GM18507 (cell line): ENCODE measurements at regions not wholly inside any gene's neighbourhood (a gene's known extent, or its start where the extent isn't known, plus 50 kb on each side); places are given as distances from the start of the nearest gene placed in this dataset.
"Not testable (repeated sequence)": the region's sequence is repeated elsewhere in the genome, so short reads cannot be mapped to it uniquely, and the experiment has no call there.

Source experiments
- DNase-seq: peaks from one replicate; pipeline ENCODE4 v3.0.0; 2011; ENCODE audit warnings: low read depth; ENCODE audit not compliant: insufficient read length; ENCODE audit errors: extremely low spot score
- FAIRE-seq: peaks from 2 replicates; lab custom pipeline; 2011; peaks lifted over from hg19 to GRCh38; lab: Jason Lieb, UNC

DNA sequence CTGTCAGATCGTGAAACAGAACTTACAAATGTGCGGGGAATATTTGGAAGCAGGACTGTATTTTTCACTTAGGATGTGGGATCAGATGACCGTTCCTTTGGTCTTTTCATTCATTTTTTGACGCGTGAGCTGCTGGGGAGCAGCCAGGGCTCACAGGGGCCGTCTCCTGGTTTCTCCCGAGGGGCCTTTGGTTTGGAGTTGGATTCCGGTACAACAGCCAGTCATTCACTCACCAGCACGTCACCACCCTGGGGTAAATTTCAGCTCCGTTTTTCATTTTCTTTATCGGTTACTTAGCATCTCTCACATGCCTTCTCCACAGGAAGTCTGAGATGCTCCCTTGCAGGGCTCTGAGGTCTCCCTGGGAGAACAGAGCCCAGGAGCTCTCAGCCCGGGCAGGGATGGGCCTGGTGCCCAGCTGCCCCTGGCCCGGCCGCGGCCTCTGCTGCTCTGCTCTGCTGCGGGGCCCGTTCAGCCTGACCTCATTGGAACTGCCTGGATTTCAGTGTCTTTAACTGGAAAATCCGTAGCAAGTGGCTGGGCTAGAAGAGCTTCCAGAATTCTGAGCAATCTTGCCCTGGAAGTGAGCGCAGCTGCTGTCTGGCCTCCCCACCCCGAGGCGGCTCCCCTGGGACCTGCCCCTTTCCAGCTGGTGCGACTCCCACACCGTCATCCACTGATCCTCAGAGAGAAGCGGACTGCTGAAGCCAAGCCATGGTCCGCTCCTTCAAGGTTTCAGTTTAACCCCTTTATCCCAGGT is 335.6 kb downstream of the EIPR1 start:
- DNase-seq = no peak
- no peak for FAIRE-seq

DNA sequence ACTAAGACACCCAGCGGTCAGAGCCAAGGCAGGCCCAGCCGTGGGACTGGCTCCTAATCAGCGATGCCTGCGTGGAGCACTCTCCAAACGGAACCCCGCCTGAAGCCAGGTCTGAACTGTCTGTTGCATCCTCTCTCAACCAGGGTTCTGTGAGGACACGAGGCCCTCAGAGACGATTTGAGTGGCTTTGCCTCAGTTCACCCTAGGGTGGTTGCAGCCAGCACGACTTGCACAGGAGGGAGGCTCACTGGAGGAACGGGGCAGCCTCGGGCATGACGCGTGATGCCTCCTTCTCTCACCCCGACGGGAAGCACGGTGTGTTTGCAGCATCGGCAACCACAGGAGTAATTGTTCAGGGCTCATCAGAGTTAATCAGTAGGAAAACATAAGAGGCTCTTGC is 336.4 kb downstream of the EIPR1 start:
- FAIRE-seq (no peak), DNase-seq (no peak)

- FAIRE-seq (no peak), DNase-seq (no peak)
Measured at GRCh38 chr2:3040496-3041140, 337.0 kb downstream of the EIPR1 start.

DNA sequence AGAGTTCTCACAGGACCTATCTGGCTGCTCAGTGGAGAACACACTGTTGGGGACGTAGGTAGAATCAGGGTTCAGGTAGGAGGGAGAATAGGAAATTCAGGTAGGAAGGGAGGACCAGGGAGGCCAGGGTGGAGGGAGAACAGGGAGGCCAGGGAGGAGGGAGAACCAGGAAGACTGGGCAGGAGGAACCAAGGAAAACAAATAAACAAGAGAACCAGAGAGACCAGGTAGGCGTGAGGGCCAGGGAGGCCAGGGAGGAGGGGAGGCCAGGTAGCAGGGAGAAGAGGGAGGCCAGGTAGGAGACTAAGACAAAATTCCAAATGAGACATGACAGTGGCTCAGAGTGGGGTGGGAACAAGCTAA is 337.6 kb downstream of the EIPR1 start:
- DNase-seq (no peak), FAIRE-seq (no peak)

GRCh38 chr2:3039188-3040065 is 338.2 kb downstream of the EIPR1 start:
- no peak for FAIRE-seq
- DNase-seq = no peak

DNA sequence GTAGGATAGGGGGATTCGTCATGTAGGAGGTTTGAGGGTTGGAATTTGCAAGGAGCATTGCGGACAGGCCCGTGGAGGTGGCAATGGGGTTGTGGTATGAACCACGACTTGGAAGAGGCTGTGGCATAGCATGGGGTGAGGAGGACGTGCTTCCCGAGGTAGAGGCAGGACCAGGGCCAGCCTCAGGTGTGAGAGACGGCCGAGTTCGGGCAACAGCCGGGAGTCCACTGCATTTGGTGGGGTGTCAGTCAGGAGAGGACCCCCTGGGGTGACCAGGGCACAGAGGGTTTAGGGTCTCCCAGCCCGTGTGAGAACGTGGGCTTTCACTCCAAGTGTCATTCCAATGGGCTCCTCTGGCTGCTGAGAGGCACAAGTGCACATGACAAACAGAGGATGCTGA is 339.0 kb downstream of the EIPR1 start:
- FAIRE-seq (no peak), DNase-seq (no peak)

DNA sequence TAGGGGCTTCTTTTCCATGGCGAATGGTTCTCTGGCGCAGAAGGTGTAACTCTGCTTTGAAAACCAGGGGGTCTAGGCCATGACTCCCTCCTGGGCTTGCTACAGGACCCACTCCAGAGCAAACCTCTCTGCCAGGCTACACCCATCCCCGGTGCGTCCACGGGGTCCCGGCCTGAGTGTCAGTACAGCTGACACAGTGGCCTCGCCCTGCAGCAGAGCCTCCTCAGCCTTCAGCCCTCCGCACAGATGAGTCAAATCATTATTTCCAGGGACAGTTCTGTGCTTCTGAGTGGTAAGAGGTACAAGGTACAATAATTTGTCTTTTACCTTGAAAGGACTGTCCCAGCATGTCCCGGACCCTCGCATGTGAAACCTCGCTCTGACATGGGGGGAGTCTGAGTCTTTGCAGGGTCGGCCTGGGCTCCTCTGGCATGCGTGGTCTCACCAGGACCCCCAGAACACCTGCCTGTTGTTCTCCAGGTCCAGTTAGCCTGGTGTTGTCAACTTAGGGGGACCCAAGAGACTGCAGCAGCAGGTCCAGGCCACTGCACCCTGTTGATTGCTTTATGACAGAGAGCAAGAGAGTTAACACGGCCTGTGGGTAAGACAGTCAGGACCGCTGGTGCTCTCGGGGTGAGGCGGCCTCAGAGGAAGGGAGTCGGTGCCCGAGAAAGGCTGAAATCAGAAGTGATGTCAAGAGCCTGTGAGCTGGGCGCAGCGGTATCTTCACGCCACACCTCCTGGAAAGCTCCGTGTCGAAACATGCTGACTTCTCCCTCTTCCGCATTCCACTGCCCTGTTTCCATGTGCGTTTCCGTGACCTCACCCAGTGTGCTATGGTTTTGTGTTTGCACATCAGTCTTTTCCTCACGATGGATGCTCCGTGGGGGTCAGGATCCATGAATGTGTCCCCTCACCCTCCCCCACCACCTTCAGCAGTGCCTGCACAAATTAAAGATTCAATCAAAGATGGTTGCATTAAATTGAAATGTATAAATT is 340.1 kb downstream of the EIPR1 start:
- DNase-seq (no peak), FAIRE-seq (no peak)

GRCh38 chr2:3036432-3037125 is 341.0 kb downstream of the EIPR1 start:
- no peak for FAIRE-seq
- DNase-seq = no peak

- FAIRE-seq = no peak
- no peak for DNase-seq
Measured at GRCh38 chr2:3035385-3036050, 342.1 kb downstream of the EIPR1 start.

DNA sequence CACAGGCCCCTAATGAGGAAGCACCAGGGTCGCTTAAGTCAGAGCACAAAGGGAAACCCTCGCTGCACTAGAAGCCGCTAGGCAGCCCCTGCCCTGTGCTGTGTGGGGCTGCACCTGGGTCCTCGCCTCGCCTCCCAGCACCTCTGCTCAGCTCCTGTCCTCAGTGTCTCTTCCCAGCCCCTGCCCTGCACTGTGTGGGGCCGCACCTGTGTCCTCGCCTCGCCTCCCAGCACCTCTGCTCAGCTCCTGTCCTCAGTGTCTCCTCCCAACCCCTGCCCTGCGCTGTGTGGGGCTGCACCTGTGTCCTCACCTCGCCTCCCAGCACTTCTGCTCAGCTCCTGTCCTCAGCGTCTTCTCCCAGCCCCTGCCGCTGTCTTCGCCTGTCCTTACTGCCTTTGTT is 342.8 kb downstream of the EIPR1 start:
- DNase-seq (no peak), FAIRE-seq (no peak)

DNA sequence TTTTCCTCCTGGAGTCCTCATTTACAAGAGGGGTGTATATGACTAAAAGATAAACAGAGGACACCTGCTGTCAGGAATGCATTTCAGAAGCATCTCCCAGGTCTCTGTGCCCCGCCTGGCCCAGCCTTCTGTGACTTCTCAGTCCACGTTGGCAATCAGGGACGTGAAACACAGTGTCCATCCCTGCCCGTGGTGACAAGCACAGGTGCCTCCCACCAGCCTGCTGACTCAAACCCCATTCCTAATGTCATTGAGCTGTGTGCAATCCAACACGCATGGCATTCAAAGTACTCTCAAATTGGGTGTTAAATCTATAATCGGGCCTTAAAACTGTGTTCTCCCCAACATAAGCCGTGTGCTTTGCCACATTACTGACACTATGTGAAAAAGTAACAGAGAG is 343.2 kb downstream of the EIPR1 start:
- FAIRE-seq (no peak), DNase-seq (no peak)

GRCh38 chr2:3033315-3033714 is 344.3 kb downstream of the EIPR1 start:
- no peak for DNase-seq
- FAIRE-seq = no peak

DNA sequence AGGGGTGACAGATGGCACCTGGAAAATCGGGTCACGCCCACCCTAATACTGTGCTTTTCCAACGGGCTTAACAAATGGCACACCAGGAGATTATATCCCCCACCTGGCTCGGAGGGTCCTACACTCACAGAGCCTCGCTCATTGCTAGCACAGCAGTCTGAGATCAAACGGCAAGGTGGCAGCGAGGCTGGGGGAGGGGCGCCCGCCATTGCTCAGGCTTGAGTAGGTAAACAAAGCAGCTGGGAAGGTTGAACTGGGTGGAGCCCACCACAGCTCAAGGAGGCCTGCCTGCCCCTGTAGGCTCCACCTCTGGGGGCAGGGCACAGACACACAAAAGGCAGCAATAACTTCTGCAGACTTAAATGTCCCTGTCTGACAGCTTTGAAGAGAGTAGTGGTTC is 346.8 kb downstream of the EIPR1 start:
- not testable (repeated sequence) for FAIRE-seq, DNase-seq

- no peak for FAIRE-seq
- no peak for DNase-seq
Measured at GRCh38 chr2:3025984-3026383, 351.6 kb downstream of the EIPR1 start.

DNA sequence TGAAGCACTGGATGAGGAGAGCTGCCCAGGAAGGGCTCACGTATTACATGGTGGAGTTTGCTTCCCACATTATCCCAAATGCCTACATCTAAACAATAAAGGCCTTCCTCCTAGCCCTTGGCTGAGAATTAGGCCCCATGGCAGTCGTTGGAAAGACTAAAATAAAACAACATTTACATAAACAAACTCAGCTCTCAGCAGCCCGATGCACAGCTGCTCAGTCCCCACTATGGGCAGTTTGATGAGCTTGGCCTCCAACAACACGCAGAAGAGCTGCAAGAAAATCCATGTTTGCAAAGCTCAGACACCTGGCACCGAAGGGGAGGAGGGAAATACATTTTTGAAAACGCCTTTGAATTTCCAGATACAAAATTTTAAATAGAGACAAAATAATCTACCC is 352.4 kb downstream of the EIPR1 start:
- no peak for DNase-seq

DNA sequence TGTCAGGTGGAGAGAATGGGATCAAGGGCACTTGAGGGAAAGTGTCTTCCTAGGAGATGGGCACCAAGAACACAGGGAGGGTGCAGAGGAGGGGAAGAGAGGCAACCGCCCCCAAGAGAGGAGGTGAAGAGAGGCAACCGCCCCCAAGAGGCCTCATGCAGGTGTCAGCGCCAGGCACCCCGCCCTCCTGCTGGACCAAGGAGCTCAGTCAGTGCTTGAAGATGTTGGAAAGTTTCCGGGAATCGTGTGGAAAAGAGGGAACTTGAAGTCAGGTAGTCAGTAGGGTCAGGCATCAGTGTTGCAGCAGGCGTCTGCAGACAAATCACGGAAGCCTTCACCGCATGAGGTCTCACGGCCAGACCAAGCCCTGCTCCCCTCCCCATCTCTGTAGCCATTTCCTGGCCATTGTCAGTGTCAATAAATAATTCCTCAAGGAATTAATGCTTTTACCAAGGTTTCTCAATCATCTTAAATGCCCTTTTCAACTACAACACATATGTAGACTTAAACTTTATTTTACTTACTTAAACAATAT is 353.1 kb downstream of the EIPR1 start:
- FAIRE-seq = no peak

More for the DNA sequence above, 352.4 kb downstream of the EIPR1 start:
- FAIRE-seq = no peak

DNA sequence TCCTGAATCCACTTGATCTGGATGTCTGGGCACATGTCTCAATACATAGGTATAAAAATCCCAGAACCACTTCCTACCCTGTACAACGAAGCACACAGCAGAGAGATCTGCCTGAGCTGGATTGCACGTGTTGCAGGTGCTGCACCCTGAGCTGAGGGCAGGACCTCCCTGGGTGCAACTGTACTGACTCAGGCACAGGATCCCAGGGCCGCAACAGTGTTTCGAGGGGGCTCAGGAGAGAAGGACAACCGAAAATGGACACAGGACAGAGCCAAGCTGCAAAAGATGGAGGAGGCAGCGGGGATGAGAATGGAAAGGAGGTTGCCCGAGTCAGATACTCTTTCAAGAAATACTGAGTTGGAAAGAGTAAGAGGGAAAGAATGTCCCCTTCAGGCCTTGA is 354.1 kb downstream of the EIPR1 start:
- FAIRE-seq (no peak), DNase-seq (no peak)

More for the DNA sequence above, 353.1 kb downstream of the EIPR1 start:
- no peak for DNase-seq

- DNase-seq = no peak
- FAIRE-seq = no peak
Measured at GRCh38 chr2:3022841-3023372, 354.7 kb downstream of the EIPR1 start.
